Endothelial cell of umbilical vein (primary cell): ENCODE measurements at regions not wholly inside any gene's neighbourhood (a gene's known extent, or its start where the extent isn't known, plus 50 kb on each side); places are given as distances from the start of the nearest gene placed in this dataset.

ENCODE experiments used
- BruUV-seq: library from RNA; stranded (reverse); fragments of 400-500 nt; replicated peaks from 2 replicates; lab custom pipeline; 2021; lab: Mats Ljungman, UMichigan
- CTCF ChIA-PET: fragments of 300-600, 350-600 bp; sonication (Branson Sonifier 250); formaldehyde crosslinking; loops from one replicate; lab custom pipeline; 2021; ENCODE audit warnings: antibody characterized with exemption, inconsistent platforms; lab: Charles Lee
- POLR2A ChIA-PET: fragments of 300-600, 350-600 bp; sonication (Branson Sonifier 250); formaldehyde crosslinking; loops from one replicate; lab custom pipeline; 2021; ENCODE audit warnings: antibody characterized with exemption, inconsistent platforms; lab: Charles Lee
- DNase-seq: peaks from one replicate; pipeline ENCODE4 v3.0.0-alpha.2; 2011; ENCODE audit warnings: low read depth, low spot score
- FAIRE-seq: peaks from 2 replicates; lab custom pipeline; 2011; peaks lifted over from hg19 to GRCh38; lab: Jason Lieb, UNC
- H2AFZ ChIP-seq: 2 replicates; pipeline ENCODE4 v1.6.0; 2012; ENCODE audit warnings: low read depth, low read length, control low read depth, inconsistent platforms
- H3K27ac ChIP-seq: 2 replicates; pipeline ENCODE4 v1.5.1; 2011; ENCODE audit warnings: low read depth, mild to moderate bottlenecking, control low read depth, low read length, moderate library complexity; ENCODE audit not compliant: insufficient read depth
- H3K27me3 ChIP-seq, 2 experiments: 2 replicates each; pipeline versions ENCODE4 v1.6.0 to v1.6.1; 2011; ENCODE audit warnings: low read length in 2 of 2, mixed read lengths in 1 of 2; ENCODE audit not compliant: control insufficient read depth in 2 of 2, insufficient read depth in 2 of 2
- H3K36me3 ChIP-seq, 2 experiments: 2 replicates in 1 of 2; 3 replicates in 1 of 2; pipeline ENCODE4 v1.5.1; 2011; ENCODE audit warnings: low read length in 2 of 2, mild to moderate bottlenecking in 1 of 2, moderate library complexity in 1 of 2; ENCODE audit not compliant: control insufficient read depth in 2 of 2, insufficient read depth in 2 of 2; ENCODE audit errors: extremely low read depth in 1 of 2
- H3K4me1 ChIP-seq: 3 replicates; pipeline ENCODE4 v1.5.1; 2011; ENCODE audit warnings: mild to moderate bottlenecking, low read length; ENCODE audit not compliant: control insufficient read depth, insufficient read depth; ENCODE audit errors: extremely low read depth
- H3K4me2 ChIP-seq: 2 replicates; pipeline ENCODE4 v1.6.1; 2011; ENCODE audit warnings: low read length, control low read depth, mixed read lengths; ENCODE audit not compliant: insufficient read depth
- H3K4me3 ChIP-seq, 3 experiments: fragments of 200-600 bp in 1 of 3; sonication (generic), shearing (Covaris generic) in 1 of 3; replicated peaks in 1 of 3; 2 replicates each; pipeline ENCODE4 v1.5.1; 2011 to 2016; ENCODE audit warnings: control low read depth in 3 of 3, low read length in 3 of 3, mild to moderate bottlenecking in 2 of 3, inconsistent platforms in 1 of 3, low read depth in 1 of 3, moderate library complexity in 1 of 3; ENCODE audit not compliant: insufficient read depth in 1 of 3
- H3K79me2 ChIP-seq: 2 replicates; pipeline ENCODE4 v1.6.0; 2012; ENCODE audit warnings: low read length, inconsistent platforms; ENCODE audit not compliant: control insufficient read depth, insufficient read depth
- H3K9ac ChIP-seq: replicated peaks from 2 replicates; pipeline ENCODE3; 2011; ENCODE audit warnings: low read length, control low read depth; ENCODE audit not compliant: insufficient read depth; ENCODE audit errors: extremely low read depth
- H3K9me1 ChIP-seq: replicated peaks from 3 replicates; pipeline ENCODE4 v1.6.0; 2011; ENCODE audit warnings: mild to moderate bottlenecking, low read length; ENCODE audit not compliant: control insufficient read depth, insufficient read depth; ENCODE audit errors: extremely low read depth
- H3K9me3 ChIP-seq: replicated peaks from 2 replicates; pipeline ENCODE4 v1.5.1; 2012; ENCODE audit warnings: low read length, inconsistent platforms; ENCODE audit not compliant: control insufficient read depth, insufficient read depth
- H4K20me1 ChIP-seq: replicated peaks from 2 replicates; pipeline ENCODE3; 2011; ENCODE audit warnings: mild to moderate bottlenecking, low read length; ENCODE audit not compliant: control insufficient read depth, insufficient read depth; ENCODE audit errors: extremely low read depth
- EZH2 ChIP-seq: IDR thresholded peaks from 2 replicates; pipeline ENCODE4 v1.6.1; 2012; ENCODE audit warnings: borderline replicate concordance, low read depth, mild to moderate bottlenecking, moderate library complexity, low read length, inconsistent platforms; ENCODE audit not compliant: severe bottlenecking
- FOS ChIP-seq: IDR thresholded peaks from 2 replicates; pipeline ENCODE4 v1.6.1; 2011; ENCODE audit warnings: mild to moderate bottlenecking, low read length, moderate library complexity, borderline replicate concordance; ENCODE audit not compliant: insufficient read depth
- GATA2 ChIP-seq: IDR thresholded peaks from 2 replicates; pipeline ENCODE4 v1.7.0; 2011; ENCODE audit warnings: low read depth, mild to moderate bottlenecking, moderate library complexity, mixed read lengths, low read length; ENCODE audit not compliant: insufficient read length, insufficient read depth
- JUN ChIP-seq: IDR thresholded peaks from 2 replicates; pipeline ENCODE4 v1.6.1; 2011; ENCODE audit warnings: borderline replicate concordance, low read depth; ENCODE audit not compliant: insufficient read length, insufficient read depth
- MAX ChIP-seq: IDR thresholded peaks from 2 replicates; pipeline ENCODE4 v1.6.1; 2011; ENCODE audit not compliant: insufficient read depth, insufficient read length
- MYC ChIP-seq: IDR thresholded peaks from one replicate; pipeline ENCODE4 v1.6.1; 2011; ENCODE audit warnings: mild to moderate bottlenecking, low read depth, low read length
- POLR2A ChIP-seq: IDR thresholded peaks from 2 replicates; pipeline ENCODE4 v1.6.1; 2012; ENCODE audit warnings: low read depth, mild to moderate bottlenecking, control low read depth, low read length
- POLR2AphosphoS5 ChIP-seq: IDR thresholded peaks from 2 replicates; pipeline ENCODE4 v1.6.1; 2012; ENCODE audit warnings: low read depth, mild to moderate bottlenecking, control low read depth, low read length, moderate library complexity; ENCODE audit not compliant: insufficient read depth
- dilution Hi-C: fragments of 300-500 bp; cut with MboI; formaldehyde crosslinking; loops from one replicate; pipeline ENCODE4 v1.15.0; 2019; ENCODE audit warnings: low sequenced_read_pairs; ENCODE audit not compliant: extremely low pct_ligation_motif_present
- intact Hi-C: fragments of 100-400 bp; cut with micrococcal nuclease; formaldehyde crosslinking; loops from one replicate; pipeline ENCODE4 v1.10.0; 2022
- TF ChIP-seq, protein P1 (sequence below), 2 donors: IDR thresholded peaks; 1 replicate in 1 of 2; 2 replicates in 1 of 2; pipeline ENCODE4 v1.5.1; 2011; ENCODE audit warnings: low read length in 2 of 2, mild to moderate bottlenecking in 2 of 2, moderate library complexity in 2 of 2, control low read depth in 1 of 2, inconsistent platforms in 1 of 2, low read depth in 1 of 2; ENCODE audit not compliant: insufficient read depth in 1 of 2; ENCODE audit errors: extremely low read depth in 1 of 2

GRCh38 chr10:124172181-124172916 is 79.0 kb upstream of the CHST15 start:
- Histone ChIP-seq H3K4me1 (no peaks in the 10 kb centered on the region), H4K20me1 (no peaks in the 10 kb centered on the region), H3K79me2 (no peaks in the 10 kb centered on the region), H3K9ac (no peak overlapping the region), H3K36me3 (no peaks in the 10 kb centered on the region), H3K27me3 (peaks cover 0 to 2% of the 10 kb centered on the region in 2 experiments), H3K9me1 (no peaks in the 10 kb centered on the region), H3K27ac (no peak overlapping the region), H3K4me2 (no peak overlapping the region), H3K9me3 (no peaks in the 10 kb centered on the region), H2AFZ (no peak overlapping the region), H3K4me3 (no peak overlapping the region)
- DNase-seq (no peak), FAIRE-seq (no peak)
- TF ChIP-seq JUN (no peak), GATA2 (no peak), POLR2A (no peak), MYC (no peak), POLR2AphosphoS5 (no peak), EZH2 (no peak), FOS (no peak), MAX (no peak)
- TF ChIP-seq, protein P1, sequence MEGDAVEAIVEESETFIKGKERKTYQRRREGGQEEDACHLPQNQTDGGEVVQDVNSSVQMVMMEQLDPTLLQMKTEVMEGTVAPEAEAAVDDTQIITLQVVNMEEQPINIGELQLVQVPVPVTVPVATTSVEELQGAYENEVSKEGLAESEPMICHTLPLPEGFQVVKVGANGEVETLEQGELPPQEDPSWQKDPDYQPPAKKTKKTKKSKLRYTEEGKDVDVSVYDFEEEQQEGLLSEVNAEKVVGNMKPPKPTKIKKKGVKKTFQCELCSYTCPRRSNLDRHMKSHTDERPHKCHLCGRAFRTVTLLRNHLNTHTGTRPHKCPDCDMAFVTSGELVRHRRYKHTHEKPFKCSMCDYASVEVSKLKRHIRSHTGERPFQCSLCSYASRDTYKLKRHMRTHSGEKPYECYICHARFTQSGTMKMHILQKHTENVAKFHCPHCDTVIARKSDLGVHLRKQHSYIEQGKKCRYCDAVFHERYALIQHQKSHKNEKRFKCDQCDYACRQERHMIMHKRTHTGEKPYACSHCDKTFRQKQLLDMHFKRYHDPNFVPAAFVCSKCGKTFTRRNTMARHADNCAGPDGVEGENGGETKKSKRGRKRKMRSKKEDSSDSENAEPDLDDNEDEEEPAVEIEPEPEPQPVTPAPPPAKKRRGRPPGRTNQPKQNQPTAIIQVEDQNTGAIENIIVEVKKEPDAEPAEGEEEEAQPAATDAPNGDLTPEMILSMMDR (IDR thresholded peaks at IDR 0.05; ENCODE audit: extremely low read depth in 1 of 2, insufficient read depth in 1 of 2, low read depth in 1 of 2, low read length in 2 of 2): no peak
- intact Hi-C loops: no loop called here
- dilution Hi-C loops: no loop called here
- no TSS peak for BruUV-seq
- ChIA-PET POLR2A (no interaction called here), CTCF (interaction anchor here (1.0 kb wide), 1 partner anchor 178 kb away, joined by 3 read pairs; no protein-coding TSS in a partner anchor)
